ENCODE measurements at regions not wholly inside any gene's neighbourhood (a gene's known extent, or its start where the extent isn't known, plus 50 kb on each side); places are given as distances from the start of the nearest gene placed in this dataset.

DNA sequence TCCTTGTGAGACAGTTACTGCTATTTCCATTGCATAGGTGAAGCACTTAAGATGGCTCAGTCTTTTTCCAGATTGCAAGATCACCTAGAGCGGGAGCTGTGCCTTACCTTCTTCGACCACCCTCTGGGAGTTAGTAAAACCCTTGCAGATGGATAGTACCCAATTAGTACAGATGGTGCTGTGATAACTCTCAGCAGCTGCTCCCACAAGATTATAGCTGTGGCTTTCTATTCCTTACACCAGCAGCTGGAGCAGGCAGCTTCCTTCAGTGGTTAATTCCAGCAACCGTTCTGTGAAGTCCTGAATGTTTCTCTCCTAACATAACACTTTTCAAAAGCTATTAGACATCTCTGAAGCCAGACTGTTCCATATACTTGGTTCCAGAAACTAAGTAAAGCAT, 796.8 kb downstream of the XPNPEP1 start:
- H3K9me3 Mint-ChIP-seq = peaks cover 0 to 11% (median 1%) of the 10 kb centered on the region in 8 donors
- no peaks in the 10 kb centered on the region for H3K27me3 Mint-ChIP-seq
- no peaks in the 10 kb centered on the region for H3K4me1 Mint-ChIP-seq
- H3K4me3 Mint-ChIP-seq = no peak overlapping the region
- no peak for DNase-seq
- Histone ChIP-seq H3K4me3 (ENCODE audit: low read length in 2 of 2) (no peak overlapping the region), H3K36me3 (ENCODE audit: insufficient read depth, low read length) (no peaks in the 10 kb centered on the region), H3K4me1 (ENCODE audit: insufficient read depth, low read length) (no peaks in the 10 kb centered on the region), H3K9me3 (ENCODE audit: control insufficient read depth in 1 of 2, low read length in 2 of 2) (no peaks in the 10 kb centered on the region), H3K27me3 (ENCODE audit: insufficient read depth, low read length) (no peaks in the 10 kb centered on the region), H3K27ac (ENCODE audit: low read depth, low read length) (no peak overlapping the region)
- intact Hi-C loops (cut with micrococcal nuclease) = no loop called here
- POLR2A ChIA-PET (ENCODE audit: partially characterized antibody) = no interaction called here
- no peaks in the 10 kb centered on the region for H3K36me3 Mint-ChIP-seq
- CTCF ChIA-PET (ENCODE audit: partially characterized antibody) = no interaction called here
- H3K27ac Mint-ChIP-seq = no peak overlapping the region

DNA sequence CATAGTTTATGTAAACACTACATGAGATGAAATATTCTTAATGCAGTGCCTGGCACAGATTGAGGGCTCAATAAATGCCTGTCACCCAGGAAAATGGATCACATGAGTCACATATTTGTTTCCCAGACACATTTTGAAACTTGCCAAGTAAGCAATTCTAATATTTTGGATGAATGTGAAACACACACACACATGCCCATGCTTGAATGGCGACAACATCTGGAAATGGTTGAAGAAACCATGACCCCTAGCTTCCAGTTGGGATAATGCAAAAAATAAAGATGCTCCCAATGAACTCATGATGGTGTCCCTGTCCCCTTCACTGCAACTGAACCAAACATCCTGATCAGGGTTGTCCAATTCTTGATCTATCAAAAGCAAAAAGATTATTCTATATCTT, 797.3 kb downstream of the XPNPEP1 start:
- DNase-seq = no peak
- H3K27ac Mint-ChIP-seq = no peak overlapping the region
- Histone ChIP-seq H3K36me3 (ENCODE audit: insufficient read depth, low read length) (no peaks in the 10 kb centered on the region), H3K4me1 (ENCODE audit: insufficient read depth, low read length) (no peaks in the 10 kb centered on the region), H3K4me3 (ENCODE audit: low read length in 2 of 2) (no peak overlapping the region), H3K27me3 (ENCODE audit: insufficient read depth, low read length) (no peaks in the 10 kb centered on the region), H3K27ac (ENCODE audit: low read depth, low read length) (no peak overlapping the region), H3K9me3 (ENCODE audit: control insufficient read depth in 1 of 2, low read length in 2 of 2) (no peaks in the 10 kb centered on the region)
- intact Hi-C loops (cut with micrococcal nuclease) = no loop called here
- H3K36me3 Mint-ChIP-seq = no peaks in the 10 kb centered on the region
- no peak overlapping the region for H3K4me3 Mint-ChIP-seq
- ChIA-PET CTCF (ENCODE audit: partially characterized antibody) (no interaction called here), POLR2A (ENCODE audit: partially characterized antibody) (no interaction called here)
- peaks cover 0 to 11% (median 1%) of the 10 kb centered on the region in 8 donors for H3K9me3 Mint-ChIP-seq
- no peaks in the 10 kb centered on the region for H3K27me3 Mint-ChIP-seq
- no peaks in the 10 kb centered on the region for H3K4me1 Mint-ChIP-seq

DNA sequence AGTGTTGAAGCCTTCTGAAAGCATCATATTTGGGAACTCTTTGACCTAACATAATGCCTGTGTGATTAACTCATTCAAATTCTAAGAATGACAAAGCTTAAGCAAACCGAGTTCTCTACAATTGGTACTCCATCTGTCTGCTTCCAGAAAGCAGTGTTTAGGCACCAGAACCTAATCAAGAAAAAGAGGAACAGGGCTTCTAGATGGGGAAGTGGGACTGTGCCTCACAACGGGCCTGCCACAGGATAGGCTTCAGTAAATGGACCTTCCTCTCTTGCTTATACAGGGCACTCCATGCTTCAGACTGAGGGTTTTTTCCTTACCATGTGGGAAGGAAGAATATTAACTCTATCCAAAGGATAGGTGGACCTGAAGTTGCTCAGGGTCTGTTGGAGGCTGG, 808.1 kb downstream of the XPNPEP1 start:
- Mint-ChIP-seq H3K9me3 (peaks cover 3 to 16% (median 10%) of the 10 kb centered on the region in 8 donors), H3K36me3 (no peaks in the 10 kb centered on the region), H3K27me3 (no peaks in the 10 kb centered on the region), H3K4me1 (no peaks in the 10 kb centered on the region), H3K4me3 (no peak overlapping the region), H3K27ac (no peak overlapping the region)
- POLR2A ChIA-PET (ENCODE audit: partially characterized antibody) = no interaction called here
- CTCF ChIA-PET (ENCODE audit: partially characterized antibody) = no interaction called here
- Histone ChIP-seq H3K36me3 (ENCODE audit: insufficient read depth, low read length) (no peaks in the 10 kb centered on the region), H3K9me3 (ENCODE audit: control insufficient read depth in 1 of 2, low read length in 2 of 2) (no peaks in the 10 kb centered on the region), H3K27ac (ENCODE audit: low read depth, low read length) (no peak overlapping the region), H3K4me1 (ENCODE audit: insufficient read depth, low read length) (no peaks in the 10 kb centered on the region), H3K4me3 (ENCODE audit: low read length in 2 of 2) (no peak overlapping the region), H3K27me3 (ENCODE audit: insufficient read depth, low read length) (no peaks in the 10 kb centered on the region)
- no peak for DNase-seq
- intact Hi-C loops (cut with micrococcal nuclease) = no loop called here

DNA sequence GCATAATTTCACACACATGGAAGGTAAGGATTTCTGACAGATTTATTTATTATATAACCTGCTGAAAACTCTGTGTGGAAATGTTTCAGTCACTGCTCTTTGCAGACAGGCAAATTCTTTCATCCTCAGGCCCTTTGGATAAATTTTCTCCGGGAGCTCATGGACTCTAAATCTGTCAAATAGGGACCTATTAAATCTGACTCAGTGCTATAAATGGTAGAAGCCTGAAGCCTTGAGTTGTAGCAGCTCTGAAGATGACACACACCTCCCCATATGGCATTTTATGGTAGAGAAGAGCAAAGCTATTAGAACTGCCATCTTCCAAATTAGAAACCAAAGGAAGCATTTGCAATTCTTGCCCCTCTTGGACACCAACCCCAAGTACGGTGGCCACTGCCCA, 808.7 kb downstream of the XPNPEP1 start:
- no peak overlapping the region for H3K4me3 Mint-ChIP-seq
- H3K9me3 ChIP-seq (ENCODE audit: control insufficient read depth in 1 of 2, low read length in 2 of 2) = no peaks in the 10 kb centered on the region
- H3K4me1 ChIP-seq (ENCODE audit: insufficient read depth, low read length) = no peaks in the 10 kb centered on the region
- H3K36me3 ChIP-seq (ENCODE audit: insufficient read depth, low read length) = no peaks in the 10 kb centered on the region
- no peaks in the 10 kb centered on the region for H3K27me3 ChIP-seq (ENCODE audit: insufficient read depth, low read length)
- intact Hi-C loops (cut with micrococcal nuclease) = no loop called here
- no peaks in the 10 kb centered on the region for H3K4me1 Mint-ChIP-seq
- peaks cover 3 to 16% (median 10%) of the 10 kb centered on the region in 8 donors for H3K9me3 Mint-ChIP-seq
- DNase-seq = no peak
- CTCF ChIA-PET (ENCODE audit: partially characterized antibody) = no interaction called here
- no peak overlapping the region for H3K27ac Mint-ChIP-seq
- POLR2A ChIA-PET (ENCODE audit: partially characterized antibody) = no interaction called here
- H3K27me3 Mint-ChIP-seq = no peaks in the 10 kb centered on the region
- no peaks in the 10 kb centered on the region for H3K36me3 Mint-ChIP-seq
- no peak overlapping the region for H3K4me3 ChIP-seq (ENCODE audit: low read length in 2 of 2)
- no peak overlapping the region for H3K27ac ChIP-seq (ENCODE audit: low read depth, low read length)

DNA sequence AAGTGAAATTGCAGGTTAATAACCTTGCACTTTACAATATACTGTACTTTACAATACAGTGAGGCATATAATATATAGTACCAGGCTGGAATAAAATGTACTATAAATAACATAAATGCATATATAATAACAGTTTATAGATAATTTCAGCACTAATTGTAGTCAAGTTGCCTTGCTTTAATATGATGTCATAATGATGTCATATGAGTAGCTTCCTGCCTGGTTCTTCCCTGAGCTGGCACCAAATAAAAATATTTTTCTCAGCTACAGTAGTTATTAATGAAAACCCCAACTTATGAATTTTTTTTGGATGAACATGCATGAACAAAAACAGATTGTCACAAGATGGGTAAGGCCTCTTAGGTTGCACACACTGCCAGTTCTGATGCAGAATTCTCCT, 816.7 kb downstream of the XPNPEP1 start:
- no peak for DNase-seq
- peaks cover 0 to 4% of the 10 kb centered on the region in 2 donors for H3K9me3 ChIP-seq (ENCODE audit: control insufficient read depth in 1 of 2, low read length in 2 of 2)
- no peak overlapping the region for H3K4me3 ChIP-seq (ENCODE audit: low read length in 2 of 2)
- intact Hi-C loops (cut with micrococcal nuclease) = no loop called here
- no peaks in the 10 kb centered on the region for H3K4me1 ChIP-seq (ENCODE audit: insufficient read depth, low read length)
- no peak overlapping the region for H3K4me3 Mint-ChIP-seq
- ChIA-PET CTCF (ENCODE audit: partially characterized antibody) (no interaction called here), POLR2A (ENCODE audit: partially characterized antibody) (no interaction called here)
- H3K27me3 ChIP-seq (ENCODE audit: insufficient read depth, low read length) = no peaks in the 10 kb centered on the region
- no peak overlapping the region for H3K27ac ChIP-seq (ENCODE audit: low read depth, low read length)
- no peaks in the 10 kb centered on the region for H3K4me1 Mint-ChIP-seq
- peaks cover 0 to 11% (median 2%) of the 10 kb centered on the region in 8 donors for H3K9me3 Mint-ChIP-seq
- no peaks in the 10 kb centered on the region for H3K36me3 ChIP-seq (ENCODE audit: insufficient read depth, low read length)
- H3K27ac Mint-ChIP-seq = no peak overlapping the region
- no peaks in the 10 kb centered on the region for H3K27me3 Mint-ChIP-seq
- no peaks in the 10 kb centered on the region for H3K36me3 Mint-ChIP-seq

DNA sequence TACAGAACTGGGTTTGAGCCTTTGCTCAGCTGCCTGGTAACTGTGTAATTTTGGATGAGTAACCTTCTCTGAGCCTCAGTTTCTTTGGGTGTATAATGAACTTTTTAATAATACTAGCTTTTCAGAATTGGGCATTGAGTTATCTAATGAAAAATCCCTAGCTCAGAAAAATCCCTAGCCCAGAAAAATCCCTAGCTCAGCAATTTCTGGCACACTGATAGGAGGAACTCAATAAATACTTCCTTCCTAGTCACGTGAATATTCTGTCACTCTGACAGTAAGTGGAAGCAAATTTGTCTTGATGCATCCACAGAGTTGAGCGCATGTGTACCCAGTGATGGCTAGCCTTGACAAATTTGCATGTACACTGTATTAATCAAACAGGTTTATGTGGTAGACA, 817.6 kb downstream of the XPNPEP1 start:
- DNase-seq = no peak
- no peaks in the 10 kb centered on the region for H3K27me3 ChIP-seq (ENCODE audit: insufficient read depth, low read length)
- H3K4me3 Mint-ChIP-seq = no peak overlapping the region
- no peak overlapping the region for H3K27ac ChIP-seq (ENCODE audit: low read depth, low read length)
- CTCF ChIA-PET (ENCODE audit: partially characterized antibody) = no interaction called here
- no peak overlapping the region for H3K4me3 ChIP-seq (ENCODE audit: low read length in 2 of 2)
- H3K27ac Mint-ChIP-seq = no peak overlapping the region
- peaks cover 0 to 11% (median 2%) of the 10 kb centered on the region in 8 donors for H3K9me3 Mint-ChIP-seq
- H3K9me3 ChIP-seq (ENCODE audit: control insufficient read depth in 1 of 2, low read length in 2 of 2) = peaks cover 0 to 4% of the 10 kb centered on the region in 2 donors
- H3K4me1 Mint-ChIP-seq = no peaks in the 10 kb centered on the region
- H3K4me1 ChIP-seq (ENCODE audit: insufficient read depth, low read length) = no peaks in the 10 kb centered on the region
- intact Hi-C loops (cut with micrococcal nuclease) = no loop called here
- H3K36me3 ChIP-seq (ENCODE audit: insufficient read depth, low read length) = no peaks in the 10 kb centered on the region
- H3K27me3 Mint-ChIP-seq = no peaks in the 10 kb centered on the region
- POLR2A ChIA-PET (ENCODE audit: partially characterized antibody) = no interaction called here
- no peaks in the 10 kb centered on the region for H3K36me3 Mint-ChIP-seq

DNA sequence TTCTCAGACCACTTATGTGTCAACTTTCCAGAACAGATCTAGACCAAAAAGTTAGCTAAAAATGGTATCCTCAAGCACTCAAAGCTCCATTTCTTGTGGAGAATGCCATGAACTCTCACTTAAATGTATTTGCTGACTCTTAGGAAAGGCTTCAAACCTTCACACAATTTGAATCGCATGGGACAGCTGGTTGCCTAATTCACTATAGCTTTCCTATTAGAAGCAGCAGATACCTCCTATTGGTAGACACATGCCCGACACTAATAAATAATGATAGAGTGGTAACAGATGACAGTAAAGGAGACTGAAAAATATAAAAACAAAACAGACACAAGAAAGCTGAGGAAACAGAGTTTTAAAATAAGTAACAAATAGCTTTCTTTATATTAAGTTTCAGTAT, 818.5 kb downstream of the XPNPEP1 start:
- no peak overlapping the region for H3K27ac ChIP-seq (ENCODE audit: low read depth, low read length)
- H3K9me3 ChIP-seq (ENCODE audit: control insufficient read depth in 1 of 2, low read length in 2 of 2) = peaks cover 0 to 4% of the 10 kb centered on the region in 2 donors
- intact Hi-C loops (cut with micrococcal nuclease) = no loop called here
- no peaks in the 10 kb centered on the region for H3K4me1 Mint-ChIP-seq
- no peaks in the 10 kb centered on the region for H3K36me3 ChIP-seq (ENCODE audit: insufficient read depth, low read length)
- POLR2A ChIA-PET (ENCODE audit: partially characterized antibody) = no interaction called here
- DNase-seq = no peak
- H3K4me3 Mint-ChIP-seq = no peak overlapping the region
- no peaks in the 10 kb centered on the region for H3K27me3 ChIP-seq (ENCODE audit: insufficient read depth, low read length)
- H3K27me3 Mint-ChIP-seq = no peaks in the 10 kb centered on the region
- no peak overlapping the region for H3K4me3 ChIP-seq (ENCODE audit: low read length in 2 of 2)
- H3K9me3 Mint-ChIP-seq = peaks cover 0 to 11% (median 2%) of the 10 kb centered on the region in 8 donors
- no peaks in the 10 kb centered on the region for H3K4me1 ChIP-seq (ENCODE audit: insufficient read depth, low read length)
- H3K36me3 Mint-ChIP-seq = no peaks in the 10 kb centered on the region
- no peak overlapping the region for H3K27ac Mint-ChIP-seq
- CTCF ChIA-PET (ENCODE audit: partially characterized antibody) = no interaction called here

DNA sequence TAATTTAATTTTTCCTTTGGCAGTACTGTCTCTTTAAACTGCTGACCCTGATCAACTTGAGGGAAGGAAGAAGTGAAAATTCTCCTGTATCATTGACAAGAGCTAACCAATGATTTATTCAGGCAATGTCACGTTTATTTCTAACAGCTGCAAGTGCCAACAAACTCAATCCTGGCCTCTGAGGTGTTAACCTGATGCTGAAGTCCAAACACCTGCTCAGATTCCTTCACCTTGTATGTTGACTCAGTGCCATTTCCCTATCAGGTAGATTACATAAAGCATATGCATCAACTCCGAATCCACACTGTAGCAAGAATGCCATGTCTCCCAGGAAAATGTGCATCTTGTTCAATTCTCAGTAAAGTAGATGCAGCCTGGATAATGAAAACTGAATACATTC, 820.0 kb downstream of the XPNPEP1 start:
- Mint-ChIP-seq H3K4me1 (no peaks in the 10 kb centered on the region), H3K4me3 (no peak overlapping the region), H3K27me3 (no peaks in the 10 kb centered on the region), H3K9me3 (peaks cover 0 to 8% (median under 1%) of the 10 kb centered on the region in 8 donors), H3K36me3 (no peaks in the 10 kb centered on the region), H3K27ac (no peak overlapping the region)
- no peaks in the 10 kb centered on the region for H3K4me1 ChIP-seq (ENCODE audit: insufficient read depth, low read length)
- POLR2A ChIA-PET (ENCODE audit: partially characterized antibody) = no interaction called here
- H3K4me3 ChIP-seq (ENCODE audit: low read length in 2 of 2) = no peak overlapping the region
- CTCF ChIA-PET (ENCODE audit: partially characterized antibody) = no interaction called here
- intact Hi-C loops (cut with micrococcal nuclease) = no loop called here
- no peak for DNase-seq
- no peaks in the 10 kb centered on the region for H3K27me3 ChIP-seq (ENCODE audit: insufficient read depth, low read length)
- H3K9me3 ChIP-seq (ENCODE audit: control insufficient read depth in 1 of 2, low read length in 2 of 2) = peaks cover 0 to 4% of the 10 kb centered on the region in 2 donors
- H3K27ac ChIP-seq (ENCODE audit: low read depth, low read length) = no peak overlapping the region
- no peaks in the 10 kb centered on the region for H3K36me3 ChIP-seq (ENCODE audit: insufficient read depth, low read length)
